DMS153 (cell line): ENCODE measurements at regions not wholly inside any gene's neighbourhood (a gene's known extent, or its start where the extent isn't known, plus 50 kb on each side); places are given as distances from the start of the nearest gene placed in this dataset.
"Not testable (repeated sequence)": the region's sequence is repeated elsewhere in the genome, so short reads cannot be mapped to it uniquely, and the experiment has no call there.

ENCODE experiments used
- DNase-seq: peaks from one replicate; lab custom pipeline; 2025; lab: John Stamatoyannopoulos, UW

DNA sequence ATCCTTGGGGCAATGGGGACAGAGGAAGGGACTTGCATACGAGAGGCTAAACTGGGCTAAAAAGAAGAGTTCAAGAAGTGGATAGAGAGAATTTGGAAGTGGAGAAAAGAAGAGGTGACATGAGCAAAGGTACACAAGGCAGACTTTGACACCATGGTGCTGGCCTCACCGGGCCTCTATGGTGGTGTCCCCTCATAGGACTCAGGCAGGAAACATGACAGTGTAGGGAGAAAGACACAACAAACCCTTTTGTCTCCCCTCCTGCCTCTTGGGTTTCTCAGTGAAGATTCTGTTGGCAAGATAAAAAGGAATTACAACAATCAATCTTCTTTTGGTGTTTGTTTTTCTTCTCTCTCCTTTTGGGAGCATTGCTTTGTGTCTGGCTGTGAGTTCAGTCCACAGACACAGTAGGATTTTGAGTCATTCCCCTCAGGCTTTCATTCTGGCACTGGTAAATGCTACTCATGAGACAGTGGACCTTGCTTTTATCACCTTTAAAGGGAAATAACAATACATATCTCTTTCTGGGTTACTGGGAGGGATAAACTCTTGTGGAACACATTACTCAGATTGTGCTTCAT lies 827.7 kb downstream of the TNS3 start:
- DNase-seq: no peak

DNA sequence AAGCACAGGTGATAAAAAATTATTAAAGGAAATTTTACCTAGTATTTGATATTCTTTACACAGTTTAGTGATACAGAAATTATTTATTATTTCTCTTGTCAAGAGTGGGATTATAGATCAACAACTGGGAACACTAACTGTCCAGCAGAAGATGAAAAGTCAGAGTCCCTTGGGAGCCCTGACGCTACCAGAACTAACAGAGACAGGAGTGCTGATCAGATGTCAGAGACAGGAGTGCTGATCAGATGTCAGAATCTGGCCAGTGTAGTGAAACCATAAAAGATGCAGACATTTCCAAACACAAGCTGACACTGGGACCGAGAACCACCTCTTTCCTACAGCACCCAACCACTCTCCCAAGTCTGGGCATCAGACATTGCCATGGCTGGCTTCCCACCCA lies 828.2 kb downstream of the TNS3 start:
- DNase-seq: no peak

DNA sequence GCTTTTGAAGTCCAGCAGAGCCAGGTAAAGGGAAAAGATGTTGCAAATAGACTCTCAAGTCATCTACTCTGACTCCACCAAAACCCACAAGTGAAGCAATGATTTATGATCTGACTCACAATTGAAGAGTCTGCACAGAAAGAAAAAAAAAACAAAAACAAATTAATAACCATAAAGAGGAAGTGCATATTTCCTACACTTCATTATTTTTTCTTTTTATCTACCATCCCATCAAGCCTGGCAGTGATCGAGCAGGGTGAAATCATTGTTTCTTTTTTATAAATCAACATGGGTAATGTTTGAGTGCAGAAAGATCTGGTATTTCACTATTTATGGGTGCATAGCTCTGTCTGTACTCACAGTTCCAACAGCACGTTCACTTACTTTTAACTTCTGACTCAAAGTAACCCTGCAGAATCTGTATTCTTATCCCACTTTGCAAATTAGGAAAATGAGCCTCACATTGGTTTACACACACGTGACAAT lies 829.0 kb downstream of the TNS3 start:
- no peak for DNase-seq

DNA sequence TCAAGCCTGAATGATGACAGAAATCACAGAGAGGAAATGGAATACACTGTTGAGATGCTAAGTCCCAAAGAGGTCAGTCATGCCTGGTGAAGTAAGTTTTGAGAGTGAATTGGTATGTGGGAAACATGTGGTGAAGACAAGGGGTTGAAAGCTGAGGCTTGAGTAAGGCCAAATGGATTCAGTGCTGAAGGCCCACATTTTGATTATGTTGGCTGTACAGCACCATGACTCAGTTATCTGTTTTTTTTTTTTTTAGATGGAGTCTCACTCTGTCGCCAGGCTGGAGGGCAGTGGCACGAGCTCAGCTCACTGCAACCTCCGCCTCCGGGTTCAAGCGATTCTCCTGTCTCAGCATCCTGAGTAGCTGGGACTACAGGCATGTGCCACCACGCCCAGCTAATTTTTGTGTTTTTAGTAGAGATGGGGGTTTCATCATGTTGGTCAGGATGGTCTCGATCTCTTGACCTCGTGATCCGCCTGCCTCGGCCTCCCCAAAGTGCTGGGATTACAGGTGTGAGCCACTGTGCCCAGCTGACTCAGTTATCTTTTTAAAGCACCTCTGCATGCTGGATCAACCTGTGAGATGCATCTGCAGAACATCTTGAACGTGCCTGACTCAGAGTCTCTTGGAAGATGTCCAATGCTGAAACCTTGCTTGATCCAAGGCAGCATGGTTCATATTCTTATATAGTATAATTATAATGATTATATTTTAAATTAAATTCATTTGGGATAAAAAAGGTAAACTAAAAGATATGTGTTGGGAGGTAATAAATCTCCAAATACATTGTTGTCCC lies 829.8 kb downstream of the TNS3 start:
- DNase-seq: not testable (repeated sequence)

DNA sequence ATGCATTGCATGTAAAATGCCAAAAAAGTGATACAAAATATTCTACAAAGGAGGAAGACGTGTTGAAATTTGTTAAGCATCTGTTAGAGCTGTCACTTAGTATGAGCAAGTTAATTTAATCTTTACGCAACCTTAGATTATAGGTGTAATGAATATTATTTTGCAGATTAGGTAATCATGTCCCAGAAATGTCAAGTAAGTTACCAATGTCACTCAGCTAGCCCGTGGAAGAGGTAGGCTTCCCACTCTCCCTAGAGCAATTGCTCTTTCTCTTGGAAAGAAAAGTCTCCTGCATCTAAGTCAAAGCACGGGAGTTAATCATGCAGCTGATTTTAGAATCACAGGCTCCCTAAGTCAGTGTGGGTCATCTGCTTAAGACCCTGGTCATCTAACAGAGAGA lies 830.4 kb upstream of the IGFBP3 start:
- no peak for DNase-seq

DNA sequence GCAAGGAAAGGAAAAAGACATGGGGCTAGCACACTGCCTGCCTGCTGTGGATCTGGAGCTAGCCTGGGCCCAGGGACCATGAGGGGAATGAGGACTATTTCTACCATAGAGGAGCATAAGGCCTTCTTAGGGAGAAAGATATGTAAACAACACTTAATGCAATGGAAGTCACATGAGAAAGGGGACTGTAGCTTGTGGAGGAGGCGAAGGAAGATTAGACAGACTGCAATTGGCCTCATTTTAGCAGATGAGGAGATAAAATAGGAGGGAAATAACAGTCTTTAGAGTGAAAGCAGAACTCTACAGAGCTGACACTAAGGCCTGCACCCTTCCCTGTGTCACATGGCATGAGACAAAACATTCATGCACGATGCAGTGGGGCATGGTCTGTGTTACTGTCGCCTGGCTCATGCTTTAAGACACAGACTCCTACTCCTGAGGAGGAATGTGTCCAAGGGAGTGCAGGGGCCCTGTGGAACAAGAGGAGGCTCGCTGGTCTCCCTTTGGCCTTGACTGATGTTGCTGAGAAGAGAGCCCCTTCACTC lies 829.3 kb upstream of the IGFBP3 start:
- no peak for DNase-seq

DNA sequence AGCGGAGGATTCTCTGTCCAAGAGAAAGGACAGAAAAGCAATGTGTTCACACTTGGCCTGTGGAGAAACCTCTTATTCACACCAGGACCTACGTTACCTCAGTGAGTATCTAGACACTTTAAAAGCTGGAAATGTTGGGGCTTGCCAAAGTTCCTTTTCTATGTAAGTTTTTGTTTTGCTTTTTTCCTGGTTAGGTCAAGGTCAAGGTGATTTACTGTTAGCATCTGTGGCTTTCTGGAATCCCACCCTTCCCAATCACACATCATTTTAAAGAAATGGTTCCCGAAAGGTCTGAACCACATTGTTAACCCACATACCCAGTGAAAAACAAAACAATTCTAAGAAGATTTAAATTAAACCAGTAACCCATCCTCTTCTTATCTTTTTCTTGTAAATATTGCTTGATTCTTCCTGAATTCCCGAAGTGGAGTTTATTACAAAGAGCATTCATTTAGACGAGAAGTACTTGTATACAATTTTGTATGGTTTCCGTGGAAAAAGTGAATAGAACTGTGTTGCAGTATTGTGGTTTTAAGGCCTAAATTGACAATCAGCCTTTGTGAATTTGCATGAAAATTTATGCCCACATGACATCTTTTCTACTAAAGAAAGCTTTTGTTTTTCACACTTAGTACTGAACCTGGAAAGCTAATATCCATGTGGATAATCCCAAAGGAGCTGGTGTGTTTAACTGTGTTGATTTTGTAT lies 827.0 kb upstream of the IGFBP3 start:
- no peak for DNase-seq

DNA sequence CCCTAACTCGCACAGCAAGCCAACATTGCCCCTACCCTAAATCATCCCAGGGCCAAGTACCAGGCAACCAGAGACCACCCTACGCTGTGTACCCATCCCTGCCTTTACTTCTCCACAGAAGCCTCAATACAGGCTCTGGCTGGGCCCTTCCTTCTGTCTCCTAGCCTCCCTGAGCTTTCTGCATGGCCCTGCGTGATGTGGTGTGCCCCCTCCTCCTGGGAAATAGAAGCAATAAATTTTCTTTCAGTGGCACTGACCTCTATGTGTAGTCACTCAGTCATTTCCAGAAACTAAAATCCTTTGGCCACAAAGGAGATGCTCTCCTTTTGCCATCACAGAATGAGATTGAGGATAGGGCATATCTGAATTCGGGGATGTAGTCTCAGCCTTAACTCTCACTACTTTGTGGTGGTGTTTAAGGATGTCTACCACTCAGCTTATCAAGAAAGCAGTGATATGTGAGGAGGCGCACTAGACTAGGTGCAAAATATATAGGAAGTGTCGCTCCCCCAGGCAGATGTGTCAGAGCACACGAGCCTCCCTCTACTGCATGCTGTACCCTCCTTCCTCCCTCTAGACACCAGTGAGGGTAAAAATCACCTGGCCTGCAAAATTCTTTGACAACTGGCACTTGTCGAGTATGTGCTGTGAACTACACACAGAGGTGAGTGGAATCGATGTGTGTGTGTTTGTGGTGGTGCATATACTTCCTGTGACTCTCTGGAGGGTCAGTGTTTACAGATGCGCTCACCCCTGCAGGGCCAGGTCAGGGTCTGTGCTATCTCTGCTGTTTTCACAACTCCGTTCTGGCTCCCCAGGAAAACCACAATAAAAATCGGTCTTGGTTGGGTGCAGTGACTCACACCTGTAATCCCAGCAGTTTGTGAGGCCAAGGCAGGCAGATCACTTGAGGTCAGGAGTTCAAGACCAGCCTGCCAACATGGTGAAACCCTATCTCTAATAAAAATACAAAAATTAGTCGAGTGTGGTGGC lies 825.9 kb upstream of the IGFBP3 start:
- DNase-seq: no peak

DNA sequence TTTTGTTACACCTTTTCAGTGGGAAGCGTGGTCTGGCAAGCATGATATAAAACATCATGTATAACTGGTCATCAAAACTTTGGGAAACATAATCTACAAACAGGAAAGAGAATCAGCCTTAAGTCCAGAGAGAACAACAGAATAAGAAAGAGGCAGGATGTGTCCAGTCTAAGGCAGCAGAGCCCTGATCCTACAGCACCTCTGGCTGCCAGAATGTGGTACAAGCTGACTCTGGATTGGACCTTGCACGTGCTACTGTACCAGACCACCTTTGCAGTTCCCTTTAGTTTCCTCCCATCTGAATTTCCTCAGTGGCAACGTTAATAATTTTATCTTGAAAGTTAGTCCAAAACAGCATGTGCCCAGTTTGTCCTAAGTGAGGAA lies 824.6 kb upstream of the IGFBP3 start:
- no peak for DNase-seq

DNA sequence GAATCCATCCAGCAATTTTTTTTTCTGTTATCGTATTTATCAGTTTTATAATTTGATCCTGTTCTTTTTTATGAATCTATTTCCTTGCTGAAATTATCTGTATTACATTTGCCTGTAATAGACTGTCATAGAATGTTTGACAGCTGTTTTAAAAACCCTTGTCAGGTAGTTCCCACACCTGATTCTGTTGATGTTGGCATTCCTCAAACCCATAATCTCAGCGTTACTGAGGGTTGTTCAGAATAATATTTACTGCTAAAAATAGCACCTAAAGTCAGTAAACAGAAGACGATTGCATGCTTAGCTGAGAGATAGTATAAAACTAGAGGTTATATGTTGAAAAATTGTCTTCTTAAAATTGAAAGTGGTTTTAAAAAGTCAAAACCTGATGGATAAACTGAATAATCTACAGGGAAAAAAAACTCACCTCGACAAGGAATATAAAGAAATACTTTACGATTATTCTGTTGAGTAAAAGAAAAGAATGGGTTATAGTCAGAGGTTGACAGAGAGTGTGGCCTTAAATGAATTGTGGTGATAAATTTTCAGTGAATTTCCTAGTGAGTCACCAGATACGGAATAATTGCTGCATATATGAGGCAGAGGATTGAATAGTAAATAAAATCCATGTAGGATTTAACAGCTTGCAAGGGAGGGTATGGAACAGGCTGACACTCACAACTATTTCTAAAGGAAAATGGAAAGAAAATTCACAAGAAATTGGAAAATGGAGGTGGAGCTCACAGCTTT lies 824.1 kb upstream of the IGFBP3 start:
- no peak for DNase-seq

DNA sequence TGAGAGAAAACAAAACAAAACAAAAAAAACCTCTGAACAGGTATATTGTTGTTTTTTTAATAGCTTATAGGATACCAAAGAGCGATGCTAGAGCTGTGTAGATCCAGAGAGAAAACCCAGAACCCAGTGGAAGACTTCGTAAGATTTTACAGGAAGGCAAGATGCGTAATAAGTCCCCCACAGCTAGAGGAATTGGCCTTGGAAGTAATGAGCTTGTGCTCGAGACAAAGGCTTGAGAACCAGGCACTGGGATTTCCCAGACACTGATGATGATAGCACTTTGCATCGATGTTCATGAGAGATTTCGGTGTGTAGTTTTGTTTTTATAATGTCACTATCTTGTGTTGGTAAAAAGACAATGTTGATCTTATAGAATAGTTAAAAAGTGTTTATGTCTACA lies 821.5 kb upstream of the IGFBP3 start:
- DNase-seq: no peak

DNA sequence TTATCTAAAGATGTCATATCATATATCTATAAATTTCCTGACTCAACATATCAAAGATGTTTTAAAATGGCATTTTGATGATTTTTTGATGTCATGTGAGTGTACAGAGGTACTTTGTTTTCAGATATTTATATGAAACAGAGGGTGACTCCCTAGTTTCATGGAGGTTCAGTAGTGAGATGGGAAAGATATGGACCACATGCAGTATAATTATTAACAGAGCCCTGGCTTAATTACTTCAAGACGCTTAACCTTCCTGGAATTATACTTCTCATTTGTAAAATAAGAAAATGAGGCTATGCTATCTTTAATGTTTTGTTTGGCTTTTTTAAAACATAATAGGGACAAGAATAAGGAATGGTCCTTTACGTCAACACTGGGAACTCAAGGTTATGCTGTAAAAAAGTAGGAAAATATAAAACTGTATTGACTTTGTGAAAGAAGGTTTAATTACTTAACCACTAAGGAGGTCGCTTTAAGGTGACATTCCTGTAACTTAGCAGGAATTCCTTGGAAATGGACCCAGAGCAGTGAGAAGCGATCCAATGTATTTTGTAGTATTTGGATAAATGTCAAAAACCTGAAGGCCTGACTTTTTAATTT lies 821.0 kb upstream of the IGFBP3 start:
- no peak for DNase-seq

DNA sequence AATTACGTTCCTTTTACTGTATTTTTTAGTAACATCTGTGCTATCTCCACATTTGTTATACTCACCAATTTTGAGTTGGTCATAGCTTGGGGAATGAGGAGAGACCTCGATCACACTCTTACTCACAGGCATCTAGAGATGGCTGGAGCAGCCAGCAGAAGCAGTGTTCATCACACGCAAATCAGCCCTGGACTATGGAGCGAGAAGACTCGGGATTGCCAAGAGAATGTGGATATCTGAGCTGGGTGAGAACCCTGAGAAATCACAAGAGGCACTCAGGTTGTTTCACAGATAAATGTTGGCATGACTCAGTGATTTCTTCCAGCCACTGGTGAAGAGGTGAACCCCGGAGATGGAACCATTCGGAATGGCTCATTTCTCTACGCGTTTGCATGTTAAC lies 820.1 kb upstream of the IGFBP3 start:
- no peak for DNase-seq

DNA sequence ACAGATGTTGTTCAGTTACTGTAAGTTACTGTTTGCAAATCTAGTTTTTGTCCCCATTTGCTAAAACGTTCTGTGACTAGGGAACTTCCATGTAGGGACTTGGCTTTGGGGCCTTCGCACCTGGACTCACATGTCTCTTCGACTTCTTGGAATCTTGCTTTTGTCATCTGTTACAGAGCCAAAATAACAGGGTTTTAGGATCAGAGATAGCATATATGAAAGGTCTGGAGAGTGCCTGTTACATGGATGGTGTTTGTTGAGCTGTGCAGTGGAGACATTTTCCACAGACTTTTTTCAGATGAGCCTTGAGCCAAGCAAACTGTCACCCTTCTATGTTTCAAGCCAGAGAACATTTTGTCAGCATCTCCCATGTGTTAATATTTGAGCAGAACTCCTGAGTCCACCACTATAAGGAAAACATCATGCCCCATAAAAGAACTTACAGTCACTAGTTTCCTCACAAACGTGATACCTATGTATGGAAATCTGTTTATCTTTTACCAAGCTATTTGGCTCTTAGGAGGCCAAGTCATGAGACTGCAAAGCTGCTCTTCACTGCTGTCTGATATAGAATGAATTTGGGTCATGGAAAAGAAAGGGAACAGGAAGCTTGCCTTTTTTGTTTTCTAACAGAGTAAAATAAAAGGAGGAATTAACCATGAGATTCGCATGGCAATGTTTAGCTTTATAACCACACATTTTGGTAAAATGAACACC lies 818.6 kb upstream of the IGFBP3 start:
- DNase-seq: no peak

DNA sequence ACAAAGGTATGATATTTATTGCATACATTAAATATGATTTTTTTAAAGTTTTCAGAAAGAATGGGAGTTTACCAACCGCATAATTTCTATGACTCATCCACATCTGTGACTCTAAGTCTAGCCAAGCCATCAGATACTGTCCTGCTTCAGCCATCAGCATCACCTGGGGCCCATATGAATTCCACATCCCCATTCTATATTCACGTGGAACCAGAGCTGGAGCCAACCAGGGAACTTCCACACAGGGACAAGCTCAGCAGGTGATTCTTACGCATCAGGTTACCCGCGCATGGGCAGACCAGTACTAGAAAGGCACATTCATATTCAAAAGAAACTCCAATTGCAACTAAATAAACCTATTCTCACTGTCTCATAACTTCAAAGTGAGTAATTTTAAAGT lies 817.7 kb upstream of the IGFBP3 start:
- no peak for DNase-seq

DNA sequence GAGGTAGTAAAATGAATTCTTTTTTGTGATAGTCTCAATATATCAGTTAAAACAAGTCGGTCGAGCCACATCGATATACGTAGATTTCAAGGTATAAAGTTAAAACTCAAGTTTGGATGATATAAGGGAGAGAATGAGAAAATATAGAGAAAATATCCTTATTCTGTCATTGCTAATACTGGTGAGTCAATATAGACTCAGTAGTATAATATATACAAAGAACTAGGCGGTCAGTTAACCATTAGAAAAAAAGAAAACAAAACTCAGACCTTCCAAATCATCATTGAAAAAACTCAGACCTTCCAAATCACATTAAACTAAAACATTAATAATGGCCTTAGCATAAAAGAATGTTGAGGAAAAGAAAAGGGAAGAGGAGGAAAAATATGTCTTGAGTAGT lies 817.1 kb upstream of the IGFBP3 start:
- no peak for DNase-seq

DNA sequence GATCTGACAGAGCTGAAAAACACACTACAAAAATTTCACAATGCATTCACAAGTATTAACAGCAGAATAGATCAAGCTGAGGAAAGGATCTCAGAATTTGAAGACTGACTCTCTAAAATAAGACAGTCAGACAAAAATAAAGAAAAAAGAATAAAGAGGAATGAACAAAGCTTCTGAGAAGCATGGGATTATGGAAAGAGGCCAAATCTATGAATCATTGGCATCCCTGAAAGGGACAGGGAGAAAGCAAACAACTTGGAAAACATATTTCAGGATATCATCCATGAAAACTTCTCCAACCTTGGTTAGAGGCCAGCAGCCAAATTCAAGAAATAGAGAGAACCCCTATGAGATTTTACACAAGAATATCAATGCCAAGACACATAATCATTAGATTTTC lies 804.8 kb upstream of the IGFBP3 start:
- DNase-seq: no peak

DNA sequence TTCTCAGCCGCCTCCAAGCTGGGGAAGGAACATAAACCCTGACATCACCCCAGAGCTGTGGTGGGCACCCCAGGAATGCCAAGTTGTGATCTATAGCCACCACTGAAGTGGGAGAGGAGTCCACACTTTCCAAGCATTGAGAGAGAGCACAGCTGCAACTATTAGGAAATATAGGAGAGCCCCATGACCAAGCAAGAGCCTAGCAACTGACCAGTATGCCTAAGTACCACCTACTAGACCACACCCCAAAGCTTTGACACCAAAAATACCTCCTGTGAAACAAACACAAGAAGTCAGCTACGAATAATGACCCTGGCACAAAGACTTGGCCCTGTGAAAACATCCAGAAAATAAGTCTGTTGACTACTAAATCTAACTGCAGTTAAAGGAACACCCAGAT lies 804.1 kb upstream of the IGFBP3 start:
- DNase-seq: no peak

DNA sequence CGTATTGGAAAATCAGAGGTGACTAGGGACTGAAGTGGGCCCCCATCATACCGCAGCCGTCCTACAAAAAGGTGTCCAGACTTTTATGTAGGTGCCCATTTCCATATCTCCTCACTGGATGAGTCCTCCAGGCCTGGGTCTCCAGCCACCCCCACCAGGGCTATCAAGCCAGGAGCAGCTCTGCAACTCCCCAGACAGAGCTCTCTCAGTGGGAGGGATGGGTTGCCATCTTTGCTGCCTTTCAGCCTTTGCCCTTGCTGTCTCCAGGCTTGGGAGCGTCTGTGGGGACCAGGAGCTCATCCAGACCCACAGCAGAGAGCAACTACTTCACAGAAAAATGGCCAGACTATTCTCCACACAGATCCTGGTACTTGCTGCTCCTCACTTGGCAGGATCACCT lies 802.7 kb upstream of the IGFBP3 start:
- DNase-seq: no peak

DNA sequence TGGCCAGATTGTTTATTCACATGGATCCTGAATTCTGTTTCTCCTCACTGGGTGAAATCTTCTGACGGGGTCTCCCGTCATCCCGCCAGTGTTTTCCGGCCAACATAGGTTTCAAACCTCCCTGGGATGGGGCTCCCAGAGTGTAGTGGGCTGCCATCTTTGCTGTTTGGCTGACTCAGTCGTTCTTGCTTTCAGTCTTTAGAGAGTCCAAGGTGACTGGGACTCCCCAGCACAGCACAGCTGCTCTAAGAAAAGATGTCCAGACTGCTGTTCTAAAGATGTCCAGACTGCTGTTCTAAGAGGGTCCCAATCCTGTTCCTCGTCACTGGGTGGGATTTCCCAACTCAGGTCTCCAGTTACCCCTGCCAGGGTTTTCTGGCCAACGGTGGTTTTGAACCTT lies 801.9 kb upstream of the IGFBP3 start:
- no peak for DNase-seq
